ENCODE measurements at regions not wholly inside any gene's neighbourhood (a gene's known extent, or its start where the extent isn't known, plus 50 kb on each side); places are given as distances from the start of the nearest gene placed in this dataset.

GRCh38 chr6:155782320-155782731, 326.7 kb upstream of the NOX3 start:
- no peak for TF ChIP-seq CTCF (IDR thresholded peaks at IDR 0.05; ENCODE audit: insufficient read depth, low read length)
- no peak for TF ChIP-seq POLR2AphosphoS5 (IDR thresholded peaks at IDR 0.05; ENCODE audit: low read depth)
